ENCODE measurements at regions not wholly inside any gene's neighbourhood (a gene's known extent, or its start where the extent isn't known, plus 50 kb on each side); places are given as distances from the start of the nearest gene placed in this dataset.

- TF ChIP-seq, protein P1, sequence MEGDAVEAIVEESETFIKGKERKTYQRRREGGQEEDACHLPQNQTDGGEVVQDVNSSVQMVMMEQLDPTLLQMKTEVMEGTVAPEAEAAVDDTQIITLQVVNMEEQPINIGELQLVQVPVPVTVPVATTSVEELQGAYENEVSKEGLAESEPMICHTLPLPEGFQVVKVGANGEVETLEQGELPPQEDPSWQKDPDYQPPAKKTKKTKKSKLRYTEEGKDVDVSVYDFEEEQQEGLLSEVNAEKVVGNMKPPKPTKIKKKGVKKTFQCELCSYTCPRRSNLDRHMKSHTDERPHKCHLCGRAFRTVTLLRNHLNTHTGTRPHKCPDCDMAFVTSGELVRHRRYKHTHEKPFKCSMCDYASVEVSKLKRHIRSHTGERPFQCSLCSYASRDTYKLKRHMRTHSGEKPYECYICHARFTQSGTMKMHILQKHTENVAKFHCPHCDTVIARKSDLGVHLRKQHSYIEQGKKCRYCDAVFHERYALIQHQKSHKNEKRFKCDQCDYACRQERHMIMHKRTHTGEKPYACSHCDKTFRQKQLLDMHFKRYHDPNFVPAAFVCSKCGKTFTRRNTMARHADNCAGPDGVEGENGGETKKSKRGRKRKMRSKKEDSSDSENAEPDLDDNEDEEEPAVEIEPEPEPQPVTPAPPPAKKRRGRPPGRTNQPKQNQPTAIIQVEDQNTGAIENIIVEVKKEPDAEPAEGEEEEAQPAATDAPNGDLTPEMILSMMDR (IDR thresholded peaks at IDR 0.05; ENCODE audit: low read depth, low read length) = no peak
- TF ChIP-seq POLR2A (IDR thresholded peaks at IDR 0.05; ENCODE audit: extremely low read depth, insufficient read length) (no peak), MAX (IDR thresholded peaks at IDR 0.05; ENCODE audit: low read depth, low read length) (no peak), MYC (IDR thresholded peaks at IDR 0.05; ENCODE audit: low read depth, low read length) (no peak)
Measured at GRCh38 chr1:118388301-118388959, 203.4 kb upstream of the SPAG17 start.
